ENCODE measurements at regions not wholly inside any gene's neighbourhood (a gene's known extent, or its start where the extent isn't known, plus 50 kb on each side); places are given as distances from the start of the nearest gene placed in this dataset.

DNA sequence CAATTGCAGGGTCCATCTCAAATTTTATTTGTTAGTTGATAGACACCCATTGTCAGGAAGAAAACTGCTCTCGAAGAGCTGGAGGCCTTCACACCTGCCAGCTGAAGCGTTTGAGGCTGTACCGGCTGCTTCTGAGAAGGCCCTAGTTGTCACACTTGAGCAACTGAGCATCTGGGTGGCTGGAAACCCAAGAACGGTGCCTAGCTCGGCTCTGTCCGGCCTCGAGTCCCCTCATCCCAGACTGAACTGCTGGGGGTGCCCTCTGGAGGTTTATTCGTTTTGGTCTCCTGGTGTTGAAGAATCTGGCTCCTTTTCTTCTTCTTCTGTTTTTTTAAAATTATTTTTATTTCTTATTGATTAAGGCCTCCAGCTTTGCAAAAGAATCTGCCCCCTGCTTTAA is 59.3 kb upstream of the EXOC6 start:
- no peak overlapping the region for H3K4me3 ChIP-seq (replicated peaks; ENCODE audit: low read depth, low read length)
- no peak for DNase-seq (ENCODE audit: extremely low read depth, low read depth)
- TF ChIP-seq, protein P1, sequence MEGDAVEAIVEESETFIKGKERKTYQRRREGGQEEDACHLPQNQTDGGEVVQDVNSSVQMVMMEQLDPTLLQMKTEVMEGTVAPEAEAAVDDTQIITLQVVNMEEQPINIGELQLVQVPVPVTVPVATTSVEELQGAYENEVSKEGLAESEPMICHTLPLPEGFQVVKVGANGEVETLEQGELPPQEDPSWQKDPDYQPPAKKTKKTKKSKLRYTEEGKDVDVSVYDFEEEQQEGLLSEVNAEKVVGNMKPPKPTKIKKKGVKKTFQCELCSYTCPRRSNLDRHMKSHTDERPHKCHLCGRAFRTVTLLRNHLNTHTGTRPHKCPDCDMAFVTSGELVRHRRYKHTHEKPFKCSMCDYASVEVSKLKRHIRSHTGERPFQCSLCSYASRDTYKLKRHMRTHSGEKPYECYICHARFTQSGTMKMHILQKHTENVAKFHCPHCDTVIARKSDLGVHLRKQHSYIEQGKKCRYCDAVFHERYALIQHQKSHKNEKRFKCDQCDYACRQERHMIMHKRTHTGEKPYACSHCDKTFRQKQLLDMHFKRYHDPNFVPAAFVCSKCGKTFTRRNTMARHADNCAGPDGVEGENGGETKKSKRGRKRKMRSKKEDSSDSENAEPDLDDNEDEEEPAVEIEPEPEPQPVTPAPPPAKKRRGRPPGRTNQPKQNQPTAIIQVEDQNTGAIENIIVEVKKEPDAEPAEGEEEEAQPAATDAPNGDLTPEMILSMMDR (IDR thresholded peaks at IDR 0.05; ENCODE audit: low read depth, low read length, missing control alignments) = no peak

DNA sequence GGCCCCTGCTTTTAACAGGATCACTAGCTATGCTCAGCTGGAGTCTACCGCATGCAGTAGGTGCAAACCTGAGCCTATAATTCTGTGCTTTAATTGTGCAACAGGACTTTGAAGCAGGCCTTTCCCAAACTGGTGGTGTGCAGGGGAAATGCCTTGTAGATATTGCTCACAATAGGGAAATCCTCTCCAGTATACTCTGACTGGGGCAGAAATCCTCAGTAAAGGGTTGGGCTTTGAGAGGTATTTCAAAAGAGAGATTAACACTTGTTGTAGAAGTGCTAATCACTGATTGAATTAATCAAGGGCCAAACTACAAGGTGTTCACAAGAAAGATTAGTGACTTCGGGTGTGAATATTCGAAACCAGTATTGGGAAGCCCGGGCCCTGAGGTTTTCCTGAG is 58.5 kb upstream of the EXOC6 start:
- TF ChIP-seq, protein P1 (IDR thresholded peaks at IDR 0.05; ENCODE audit: low read depth, low read length, missing control alignments) = no peak
- DNase-seq (ENCODE audit: extremely low read depth, low read depth) = no peak
- H3K4me3 ChIP-seq (replicated peaks; ENCODE audit: low read depth, low read length) = no peak overlapping the region

DNA sequence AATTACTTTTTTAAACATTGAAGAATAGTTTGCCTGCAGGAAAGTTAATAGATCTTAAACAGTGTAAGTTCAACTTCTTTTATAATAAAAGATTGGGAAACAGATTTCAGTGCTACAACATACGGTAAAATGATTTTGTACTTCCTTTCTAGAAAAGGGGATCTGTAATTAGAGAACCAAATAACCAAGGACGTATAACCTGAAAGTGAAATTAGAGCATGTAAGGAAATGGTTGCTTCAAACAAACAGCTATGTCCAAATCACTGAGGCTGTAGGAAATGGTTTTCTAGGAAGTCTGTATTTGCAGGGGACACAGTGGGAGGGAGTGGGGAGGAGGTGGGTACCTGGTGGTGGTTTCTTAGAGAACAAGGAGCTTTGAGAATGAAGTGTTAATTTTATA is 57.9 kb upstream of the EXOC6 start:
- no peak overlapping the region for H3K4me3 ChIP-seq (replicated peaks; ENCODE audit: low read depth, low read length)
- TF ChIP-seq, protein P1 (IDR thresholded peaks at IDR 0.05; ENCODE audit: low read depth, low read length, missing control alignments) = no peak
- DNase-seq (ENCODE audit: extremely low read depth, low read depth) = no peak

DNA sequence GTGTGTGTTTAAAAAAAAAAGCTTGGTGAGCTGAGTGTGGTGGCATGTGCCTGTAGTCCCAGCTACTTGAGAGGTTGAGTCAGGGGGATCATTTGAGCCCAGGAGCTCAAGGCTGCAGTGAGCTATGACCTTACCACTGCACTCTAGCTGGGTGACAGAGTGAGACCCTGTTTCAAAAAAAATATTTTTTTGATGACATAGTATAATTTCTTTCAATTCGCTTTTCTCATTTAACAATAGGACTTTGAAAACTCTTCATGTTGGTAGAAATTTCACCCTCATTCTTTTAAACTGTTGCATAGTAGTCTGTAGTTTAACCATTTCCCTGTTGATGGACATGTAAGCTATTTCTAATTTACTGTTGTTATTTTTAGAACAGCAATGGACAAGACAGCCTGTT is 55.7 kb upstream of the EXOC6 start:
- H3K4me3 ChIP-seq (replicated peaks; ENCODE audit: low read depth, low read length) = no peak overlapping the region
- no peak for DNase-seq (ENCODE audit: extremely low read depth, low read depth)
- TF ChIP-seq, protein P1 (IDR thresholded peaks at IDR 0.05; ENCODE audit: low read depth, low read length, missing control alignments) = no peak

Measured in HFF-Myc (cell line).